K562 (cell line): ENCODE measurements at regions not wholly inside any gene's neighbourhood (a gene's known extent, or its start where the extent isn't known, plus 50 kb on each side); places are given as distances from the start of the nearest gene placed in this dataset.

Experiments
- ATAC-seq: fragments of 200-7000 bp; cut with Tn5 transposase; 3 replicates; pipeline ENCODE4 v1.9.1; 2020; ENCODE audit warnings: moderate library complexity
- BruUV-seq: library from RNA; stranded (reverse); fragments of 400-500 nt; replicated peaks from 2 replicates; lab custom pipeline; 2021; lab: Mats Ljungman, UMichigan
- CTCF ChIA-PET: fragments of 300-600 bp; formaldehyde crosslinking; extraction: SDS; loops from one replicate; lab custom pipeline; 2021; ENCODE audit warnings: low intra/inter-chr PET ratio; lab: Yijun Ruan, JAX
- POLR2A ChIA-PET: fragments of 300-600, 350-650 bp; sonication (Branson Sonifier 250); formaldehyde crosslinking; extraction: SDS; loops from one replicate; lab custom pipeline; 2021; ENCODE audit warnings: antibody characterized with exemption, inconsistent platforms; lab: Yijun Ruan, JAX
- DNase-seq, 4 experiments: peaks; one replicate each; pipeline versions ENCODE4 v3.0.0 to v3.0.0-alpha.2; 2011 to 2018; ENCODE audit warnings: low spot score in 3 of 4, mixed read lengths in 3 of 4; ENCODE audit errors: extremely low read depth in 1 of 4
- FAIRE-seq: peaks from 2 replicates; lab custom pipeline; 2011; peaks lifted over from hg19 to GRCh38; lab: Jason Lieb, UNC
- H2AFZ ChIP-seq: 2 replicates; pipeline ENCODE4 v1.6.0; 2011; ENCODE audit warnings: low read depth, low read length, control low read depth, inconsistent platforms
- H3K27ac ChIP-seq: fragments of 200-600 bp; 3 replicates; pipeline ENCODE4 v1.8.0; 2011; ENCODE audit warnings: low read depth, mild to moderate bottlenecking, control low read depth, inconsistent platforms, low read length, moderate library complexity, mixed read lengths; ENCODE audit errors: extremely low read depth
- H3K27me3 ChIP-seq, 2 experiments: fragments of 300-600 bp in 1 of 2; 2 replicates in 1 of 2; 3 replicates in 1 of 2; pipeline versions ENCODE4 v1.6.0 to v1.8.0; 2011; ENCODE audit warnings: inconsistent platforms in 2 of 2, low read length in 2 of 2, mild to moderate bottlenecking in 1 of 2, mixed read lengths in 1 of 2, moderate library complexity in 1 of 2; ENCODE audit not compliant: control insufficient read depth in 2 of 2, insufficient read depth in 2 of 2
- H3K36me3 ChIP-seq: fragments of 300-600 bp; 3 replicates; pipeline ENCODE4 v1.8.0; 2011; ENCODE audit warnings: mild to moderate bottlenecking, low read length, inconsistent platforms; ENCODE audit not compliant: control insufficient read depth, insufficient read depth
- H3K4me1 ChIP-seq, 2 experiments: fragments of 200-600 bp in 1 of 2; replicated peaks in 1 of 2; 2 replicates in 1 of 2; 3 replicates in 1 of 2; pipeline versions ENCODE4 v1.5.1 to v1.8.0; 2011; ENCODE audit warnings: inconsistent platforms in 2 of 2, low read length in 2 of 2, mild to moderate bottlenecking in 1 of 2, mixed read lengths in 1 of 2, moderate library complexity in 1 of 2; ENCODE audit not compliant: control insufficient read depth in 2 of 2, insufficient read depth in 2 of 2
- H3K4me2 ChIP-seq: 2 replicates; pipeline ENCODE4 v1.6.1; 2011; ENCODE audit warnings: low read length, control low read depth, inconsistent platforms, mixed read lengths; ENCODE audit not compliant: insufficient read depth
- H3K4me3 ChIP-seq: fragments of 200-600 bp; sonication (generic), shearing (Covaris generic); 2 replicates; pipeline ENCODE4 v1.5.1; 2016; ENCODE audit warnings: control low read depth, inconsistent platforms
- H3K79me2 ChIP-seq: fragments of 200-600 bp; 3 replicates; pipeline ENCODE4 v1.8.0; 2011; ENCODE audit warnings: low read length, inconsistent platforms; ENCODE audit not compliant: control insufficient read depth, insufficient read depth
- H3K9ac ChIP-seq, 2 experiments: 2 replicates each; pipeline versions ENCODE4 v1.6.0 to v1.6.1; 2011; ENCODE audit warnings: low read depth in 2 of 2, low read length in 2 of 2, control low read depth in 1 of 2, inconsistent platforms in 1 of 2, mild to moderate bottlenecking in 1 of 2, mixed read lengths in 1 of 2; ENCODE audit not compliant: insufficient read depth in 1 of 2
- H3K9me1 ChIP-seq: one replicate; pipeline ENCODE4 v1.6.0; 2011; ENCODE audit warnings: inconsistent platforms, mild to moderate bottlenecking, low read length, moderate library complexity; ENCODE audit not compliant: control insufficient read depth, insufficient read depth
- H3K9me3 ChIP-seq: replicated peaks from 2 replicates; pipeline ENCODE4 v1.5.1; 2011; ENCODE audit warnings: low read depth, low read length, inconsistent platforms; ENCODE audit not compliant: control insufficient read depth, insufficient read depth
- H4K20me1 ChIP-seq: replicated peaks from 2 replicates; pipeline ENCODE4 v1.6.1; 2011; ENCODE audit warnings: low read length, inconsistent platforms, mixed read lengths; ENCODE audit not compliant: control insufficient read depth, insufficient read depth
- GATAD2B ChIP-seq: fragments of 450-650 bp; IDR thresholded peaks from 2 replicates; pipeline ENCODE4 v1.6.1; 2017; ENCODE audit warnings: mild to moderate bottlenecking, borderline replicate concordance
- HIVEP1 ChIP-seq: fragments of 250-450 bp; sonication (Bioruptor Pico); IDR thresholded peaks from 2 replicates; pipeline ENCODE4 v1.4.0; 2020; ENCODE audit warnings: mild to moderate bottlenecking
- KLF16 ChIP-seq: IDR thresholded peaks from 2 replicates; pipeline ENCODE4 v1.6.1; 2016; ENCODE audit warnings: antibody characterized with exemption
- LARP7 ChIP-seq: fragments of 450-650 bp; IDR thresholded peaks from 2 replicates; pipeline ENCODE4 v1.6.1; 2016
- POU5F1 ChIP-seq: fragments of 150-350 bp; IDR thresholded peaks from 2 replicates; pipeline ENCODE4 v1.6.1; 2014; ENCODE audit warnings: borderline replicate concordance, low read length, low read depth, mild to moderate bottlenecking; ENCODE audit not compliant: partially characterized antibody
- RFX5 ChIP-seq: IDR thresholded peaks from 2 replicates; pipeline ENCODE4 v1.6.1; 2011; ENCODE audit warnings: low read depth, mild to moderate bottlenecking, improper control_type of control experiment, low read length
- SRSF3 ChIP-seq: fragments of 200-400 bp; formaldehyde crosslinking; IDR thresholded peaks from 2 replicates; pipeline ENCODE4 v1.6.1; 2016; ENCODE audit warnings: mild to moderate bottlenecking, low read length, moderate library complexity; ENCODE audit not compliant: insufficient read depth
- TARDBP ChIP-seq: fragments of 450-650 bp; IDR thresholded peaks from 2 replicates; pipeline ENCODE4 v1.6.1; 2016
- TCF7 ChIP-seq: sonication (generic); IDR thresholded peaks from 2 replicates; pipeline ENCODE4 v1.6.1; 2016; ENCODE audit warnings: antibody characterized with exemption, borderline replicate concordance
- ZBED1 ChIP-seq: IDR thresholded peaks from 2 replicates; pipeline ENCODE4 v1.6.1; 2014
- ZNF408 ChIP-seq: fragments of 250-450 bp; sonication (Bioruptor Pico); IDR thresholded peaks from 2 replicates; pipeline ENCODE4 v1.4.0; 2020; ENCODE audit warnings: low read depth, mild to moderate bottlenecking, moderate library complexity
- ZNF76 ChIP-seq: fragments of 250-450 bp; sonication (Bioruptor Pico); IDR thresholded peaks from 2 replicates; pipeline ENCODE4 v1.4.0; 2020; ENCODE audit warnings: mild to moderate bottlenecking, moderate library complexity, borderline replicate concordance
- WGBS: fragments of 100-300 bp; shearing (Covaris generic); methylation state at CpG from one replicate; pipeline ENCODE4 v1.1.6; 2016; ENCODE audit warnings: low coverage, mixed read lengths; ENCODE audit not compliant: insufficient coverage; ENCODE audit errors: missing lambda C conversion rate; 5-methylcytosine and 5-hydroxymethylcytosine counted together
- in situ Hi-C: fragments of 300-500 bp; cut with MboI; formaldehyde crosslinking; loops from 4 replicates; pipeline ENCODE4 v1.15.0; 2018; ENCODE audit warnings: inconsistent platforms, mixed read lengths
- intact Hi-C: fragments of 100-400 bp; cut with micrococcal nuclease; formaldehyde crosslinking; loops from 2 replicates; pipeline ENCODE4 v1.14.2; 2022
- TF ChIP-seq, protein P1 (sequence below): sonication (generic); formaldehyde crosslinking; IDR thresholded peaks from 2 replicates; pipeline ENCODE4 v1.8.0; 2022; ENCODE audit warnings: mild to moderate bottlenecking, missing genetic modification reagents
- TF ChIP-seq, protein P2 (sequence below): sonication (generic); formaldehyde crosslinking; IDR thresholded peaks from 2 replicates; pipeline ENCODE4 v1.8.0; 2023; ENCODE audit warnings: mild to moderate bottlenecking, missing genetic modification reagents

DNA sequence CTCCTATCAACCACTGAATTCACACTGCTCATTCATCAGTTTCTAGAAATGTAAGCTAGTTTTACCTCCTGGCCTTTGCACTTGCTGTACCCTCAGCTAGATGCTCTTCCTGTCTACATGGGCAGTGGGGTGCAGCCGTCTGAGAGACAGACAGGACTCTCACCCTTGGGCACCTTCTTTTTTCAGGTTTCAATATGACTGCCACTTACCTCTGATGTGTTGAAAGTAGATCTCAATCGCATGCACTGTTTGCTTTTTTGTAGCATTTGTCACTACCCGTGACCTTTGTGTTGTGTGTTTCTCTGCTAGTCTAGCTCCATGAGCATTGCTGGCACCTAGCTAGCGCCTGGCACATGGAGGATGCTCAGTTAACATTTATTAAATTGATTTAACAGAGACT, 403.1 kb upstream of the TRPC7 start:
- in situ Hi-C loops, result no loop called here
- intact Hi-C loops, result no loop called here
- FAIRE-seq, result no peak
- H3K4me1 ChIP-seq, result no peaks in the 10 kb centered on the region
- H3K4me3 ChIP-seq, result no peak overlapping the region
- H3K27me3 ChIP-seq, result no peaks in the 10 kb centered on the region; a peak in 1 of 5 replicates
- DNase-seq, result no peak
- POLR2A ChIA-PET, result interaction anchor here (0.6 kb wide), 1 partner anchor 246 kb away, joined by 3 read pairs; no protein-coding TSS in a partner anchor
- no peaks in the 10 kb centered on the region; the same call in 1 of the 2 replicates for H4K20me1 ChIP-seq
- H3K79me2 ChIP-seq, result no peaks in the 10 kb centered on the region
- no peak overlapping the region for H3K4me2 ChIP-seq
- CTCF ChIA-PET, result interaction anchor here (1.4 kb wide), 1 partner anchor 395 kb away, joined by 3 read pairs; no protein-coding TSS in a partner anchor
- 4% methylated on average over 4 of the region's 4 CpGs for WGBS
- H3K36me3 ChIP-seq, result no peaks in the 10 kb centered on the region
- H2AFZ ChIP-seq, result no peak overlapping the region
- no peak for TF ChIP-seq TCF7
- no peak for TF ChIP-seq GATAD2B
- TF ChIP-seq, all 486 proteins: peak for 0
- Histone ChIP-seq H3K27ac (no peak overlapping the region), H3K9me3 (no peaks in the 10 kb centered on the region), H3K9me1 (no peaks in the 10 kb centered on the region), H3K9ac (no peak overlapping the region)
- ATAC-seq, result no peak
- no TSS peak for BruUV-seq

DNA sequence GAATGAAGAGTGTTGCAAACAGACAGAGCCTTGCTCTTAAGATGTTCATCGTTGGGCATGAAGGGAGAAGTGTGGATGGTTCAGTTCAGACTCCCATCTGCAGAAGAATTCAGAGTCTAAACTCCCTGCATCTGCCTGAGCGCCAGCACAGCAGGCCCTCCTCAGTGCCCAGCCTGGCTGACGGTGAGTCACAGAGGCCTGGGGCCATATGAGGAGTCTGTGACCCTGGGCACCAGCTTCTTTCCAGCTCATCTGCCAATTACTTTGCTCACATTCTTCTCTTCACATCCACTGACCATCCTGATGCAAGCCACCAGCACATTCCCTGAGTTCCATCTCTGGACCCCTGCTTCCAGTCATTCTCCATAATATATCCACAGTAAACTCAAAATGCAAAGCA, 401.1 kb upstream of the TRPC7 start:
- intact Hi-C loops, result no loop called here
- no peak for TF ChIP-seq KLF16
- TF ChIP-seq ZBED1, result no peak
- TF ChIP-seq SRSF3, result no peak
- no peak for TF ChIP-seq ZNF408 (CRISPR knock-in tag)
- no peak for TF ChIP-seq HIVEP1 (CRISPR knock-in tag)
- TF ChIP-seq POU5F1, result no peak
- no peak for TF ChIP-seq ZNF76 (CRISPR knock-in tag)
- no peak for TF ChIP-seq RFX5
- TF ChIP-seq LARP7, result no peak
- no peak for TF ChIP-seq TARDBP
- TF ChIP-seq, protein P1, sequence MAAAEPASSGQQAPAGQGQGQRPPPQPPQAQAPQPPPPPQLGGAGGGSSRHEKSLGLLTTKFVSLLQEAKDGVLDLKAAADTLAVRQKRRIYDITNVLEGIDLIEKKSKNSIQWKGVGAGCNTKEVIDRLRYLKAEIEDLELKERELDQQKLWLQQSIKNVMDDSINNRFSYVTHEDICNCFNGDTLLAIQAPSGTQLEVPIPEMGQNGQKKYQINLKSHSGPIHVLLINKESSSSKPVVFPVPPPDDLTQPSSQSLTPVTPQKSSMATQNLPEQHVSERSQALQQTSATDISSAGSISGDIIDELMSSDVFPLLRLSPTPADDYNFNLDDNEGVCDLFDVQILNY (CRISPR knock-in tag), result no peak
- TF ChIP-seq, protein P2, sequence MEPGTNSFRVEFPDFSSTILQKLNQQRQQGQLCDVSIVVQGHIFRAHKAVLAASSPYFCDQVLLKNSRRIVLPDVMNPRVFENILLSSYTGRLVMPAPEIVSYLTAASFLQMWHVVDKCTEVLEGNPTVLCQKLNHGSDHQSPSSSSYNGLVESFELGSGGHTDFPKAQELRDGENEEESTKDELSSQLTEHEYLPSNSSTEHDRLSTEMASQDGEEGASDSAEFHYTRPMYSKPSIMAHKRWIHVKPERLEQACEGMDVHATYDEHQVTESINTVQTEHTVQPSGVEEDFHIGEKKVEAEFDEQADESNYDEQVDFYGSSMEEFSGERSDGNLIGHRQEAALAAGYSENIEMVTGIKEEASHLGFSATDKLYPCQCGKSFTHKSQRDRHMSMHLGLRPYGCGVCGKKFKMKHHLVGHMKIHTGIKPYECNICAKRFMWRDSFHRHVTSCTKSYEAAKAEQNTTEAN (CRISPR knock-in tag), result no peak

More for the DNA sequence above, 401.1 kb upstream of the TRPC7 start:
- ChIA-PET POLR2A (no interaction called here), CTCF (no interaction called here)
- no peak for DNase-seq
- 0% methylated on average over 3 of the region's 3 CpGs for WGBS
- H3K9ac ChIP-seq, result no peak overlapping the region
- no peak for ATAC-seq
- H3K36me3 ChIP-seq, result no peaks in the 10 kb centered on the region
- no peak overlapping the region for H2AFZ ChIP-seq
- H3K27me3 ChIP-seq, result no peaks in the 10 kb centered on the region; a peak in 1 of 5 replicates
- no TSS peak for BruUV-seq
- no peaks in the 10 kb centered on the region; the same call in 1 of the 2 replicates for H4K20me1 ChIP-seq
- in situ Hi-C loops, result no loop called here
- no peaks in the 10 kb centered on the region for H3K79me2 ChIP-seq
- no peaks in the 10 kb centered on the region for H3K4me1 ChIP-seq
- H3K9me1 ChIP-seq, result no peaks in the 10 kb centered on the region
- H3K4me2 ChIP-seq, result no peak overlapping the region
- H3K9me3 ChIP-seq, result no peaks in the 10 kb centered on the region
- no peak overlapping the region for H3K27ac ChIP-seq
- FAIRE-seq, result no peak
- no peak overlapping the region for H3K4me3 ChIP-seq
